T-helper 1 cell treated with Interleukin-12 subunit alpha and Interleukin-12 subunit beta and Interleukin-4 antibody, amounts not matched to agents 30 ng/mL and 1 ng/mL, for 36 hours (primary cell): ENCODE measurements at regions not wholly inside any gene's neighbourhood (a gene's known extent, or its start where the extent isn't known, plus 50 kb on each side); places are given as distances from the start of the nearest gene placed in this dataset.

Experiments used
- intact Hi-C: fragments of 100-400 bp; cut with micrococcal nuclease; formaldehyde crosslinking; loops from one replicate; pipeline ENCODE4 v1.15.1; 2024

DNA sequence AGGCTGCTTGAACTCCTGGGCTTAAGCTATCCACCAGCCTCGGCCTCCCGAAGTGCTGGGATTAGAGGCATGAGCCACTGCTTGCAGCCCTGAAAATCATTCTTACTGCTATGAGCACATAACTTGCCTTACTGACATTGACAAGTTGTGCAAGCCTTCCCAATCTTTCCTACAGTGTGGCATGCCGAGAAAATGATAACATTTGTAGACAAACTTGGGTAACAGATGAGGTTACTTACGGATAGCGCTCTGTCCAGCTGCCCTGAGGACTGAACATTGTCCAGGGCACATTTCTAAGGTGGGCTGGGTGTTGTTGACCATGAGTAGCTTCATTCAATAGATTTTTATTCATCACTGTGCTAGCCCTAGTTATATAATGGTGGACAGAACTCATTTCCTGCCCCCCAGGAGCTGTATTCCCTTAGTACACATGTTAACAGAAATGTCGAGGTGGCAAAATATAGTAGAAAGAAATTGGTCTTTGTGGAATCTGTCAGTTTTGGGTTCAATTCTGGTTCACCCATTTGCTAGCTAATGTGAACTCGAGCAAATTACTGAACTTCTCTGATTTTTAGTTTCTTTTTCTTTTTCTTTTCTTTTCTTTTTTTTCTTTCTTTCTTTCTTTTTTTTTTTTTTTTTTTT, 118.4 kb upstream of the AKIRIN2 start:
- intact Hi-C loops, result no loop called here

DNA sequence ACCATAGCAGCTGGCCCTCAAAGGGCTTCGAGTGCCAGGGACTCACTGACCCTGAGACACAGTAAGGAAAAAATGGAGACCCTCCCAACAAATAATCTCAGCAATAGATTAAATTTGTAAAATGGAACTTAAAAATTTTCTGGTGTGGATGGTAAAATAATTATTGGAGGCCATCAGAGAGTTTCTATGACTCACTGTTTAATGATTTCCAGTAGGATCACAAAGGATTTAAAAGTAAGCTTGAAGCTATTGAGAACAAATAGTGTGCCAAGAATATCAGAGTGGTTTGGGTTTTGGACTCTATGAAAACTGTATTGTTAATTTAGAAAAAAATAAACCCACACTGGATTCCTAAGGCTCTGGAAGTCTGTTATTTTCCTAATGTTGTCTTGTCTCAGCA, 115.2 kb upstream of the AKIRIN2 start:
- intact Hi-C loops, result no loop called here

DNA sequence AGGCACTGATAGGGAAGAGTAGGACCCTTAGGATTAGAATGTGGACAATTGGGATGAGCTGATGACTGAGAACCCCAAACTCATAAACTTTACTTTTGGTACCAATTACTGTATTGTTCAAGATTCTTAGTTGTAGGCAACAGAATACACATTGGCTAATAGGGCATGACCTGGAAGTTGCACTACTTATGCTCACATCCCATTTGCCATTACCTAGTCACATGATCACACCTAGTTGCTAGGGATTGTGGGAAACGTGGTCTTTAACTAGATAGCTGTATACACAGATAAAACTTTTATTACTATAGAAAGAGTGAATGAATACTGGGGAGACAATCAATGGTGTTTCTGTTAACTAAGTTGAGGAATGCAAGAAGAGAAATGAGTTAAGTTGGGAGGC, 113.4 kb upstream of the AKIRIN2 start:
- intact Hi-C loops, result no loop called here

DNA sequence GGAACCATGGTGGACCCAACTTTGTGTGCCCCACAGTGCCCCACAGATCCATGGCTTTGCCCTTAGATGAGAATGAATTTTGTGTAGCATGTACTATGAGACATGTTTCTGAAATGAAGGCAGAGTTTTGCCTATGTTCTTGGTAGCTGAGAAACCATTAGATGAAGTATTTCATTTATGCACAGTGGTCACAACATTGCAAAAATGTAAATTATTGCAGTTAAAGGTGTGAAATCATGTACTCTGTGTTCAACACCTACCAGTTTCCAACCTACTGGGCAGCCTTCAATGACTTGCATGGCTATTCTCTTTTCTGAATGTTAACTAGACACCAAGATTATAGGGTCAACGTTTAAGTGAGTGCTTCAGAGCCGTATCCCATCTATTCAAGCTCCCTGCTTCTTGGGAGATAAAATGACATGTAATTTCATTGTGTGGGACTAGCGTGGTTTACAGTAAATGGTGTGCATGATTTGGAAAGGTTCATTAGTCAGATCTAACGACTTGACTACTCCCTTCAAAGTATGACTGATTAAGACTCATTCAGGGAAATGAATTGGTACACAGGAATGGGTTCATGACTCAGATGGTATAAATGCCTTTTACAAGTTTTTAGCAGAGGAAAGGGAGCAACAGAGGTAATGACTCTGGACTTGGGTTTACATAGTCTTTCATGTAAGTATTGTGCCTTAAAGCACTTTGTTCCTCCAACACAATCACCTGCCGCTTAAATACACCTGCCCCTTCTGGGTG, 106.1 kb upstream of the AKIRIN2 start:
- intact Hi-C loops, result loop anchor here (5.0 kb wide), 1 partner anchor 76 kb away; no protein-coding TSS in a partner anchor

DNA sequence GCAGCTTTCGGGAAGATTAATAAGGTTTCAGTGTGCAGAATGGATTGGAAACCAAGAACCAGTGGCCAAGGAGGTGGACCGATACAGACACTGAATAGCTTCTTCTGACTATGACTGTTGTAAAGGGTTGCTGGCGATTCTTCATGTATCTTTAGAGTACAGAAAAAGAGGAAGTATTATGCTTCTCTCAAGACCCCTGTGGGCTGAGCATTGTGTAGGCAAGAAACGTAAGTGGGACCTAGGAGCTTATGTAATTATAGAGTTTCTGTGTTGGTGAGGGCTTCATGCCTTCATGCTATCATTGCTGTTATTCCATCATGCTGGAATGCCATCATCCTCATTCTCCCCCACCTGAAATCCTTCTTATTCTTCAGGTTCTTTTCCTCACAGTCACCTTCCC, 105.4 kb upstream of the AKIRIN2 start:
- intact Hi-C loops, result loop anchor here (5.0 kb wide), 1 partner anchor 75 kb away; no protein-coding TSS in a partner anchor

DNA sequence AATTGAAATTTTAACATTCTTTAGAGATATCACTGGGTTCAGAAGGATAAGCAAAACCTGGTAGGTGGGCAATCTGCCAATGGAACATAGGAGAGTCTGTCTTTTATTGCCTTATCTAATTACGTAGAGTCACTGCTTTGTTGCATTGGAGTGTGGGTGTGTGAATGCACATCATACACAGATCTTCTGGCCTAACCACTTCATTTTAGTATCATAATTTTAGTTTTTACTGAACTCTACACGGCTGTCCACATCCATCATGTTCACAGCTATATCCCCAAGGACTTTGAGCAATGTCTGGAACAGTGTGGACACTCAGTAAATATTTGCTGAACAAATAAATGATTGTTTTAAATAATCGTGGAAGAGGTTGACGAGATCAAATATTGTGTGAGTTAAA, 104.6 kb upstream of the AKIRIN2 start:
- intact Hi-C loops, result loop anchor here (5.0 kb wide), 1 partner anchor 74 kb away; no protein-coding TSS in a partner anchor

DNA sequence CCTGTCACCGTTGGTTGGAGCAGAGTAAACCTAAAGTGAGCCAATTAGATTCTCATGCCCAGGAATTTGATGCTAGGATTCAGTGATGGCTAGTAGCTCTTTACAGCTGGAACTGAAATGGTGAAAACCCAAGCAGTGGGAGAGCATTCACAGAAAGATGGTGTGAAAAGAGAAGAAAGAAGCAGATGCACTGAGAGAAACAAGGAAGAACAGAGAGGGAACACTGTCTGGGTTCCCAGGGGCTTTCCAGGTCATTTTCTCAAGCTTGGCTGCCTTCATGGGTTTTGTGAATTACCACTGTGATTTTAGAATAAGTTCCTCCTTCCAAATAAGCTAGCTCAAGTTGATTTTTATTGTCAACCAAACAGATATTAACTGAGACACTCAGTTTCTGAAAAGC, 104.1 kb upstream of the AKIRIN2 start:
- intact Hi-C loops, result loop anchor here (5.0 kb wide), 1 partner anchor 74 kb away; no protein-coding TSS in a partner anchor

DNA sequence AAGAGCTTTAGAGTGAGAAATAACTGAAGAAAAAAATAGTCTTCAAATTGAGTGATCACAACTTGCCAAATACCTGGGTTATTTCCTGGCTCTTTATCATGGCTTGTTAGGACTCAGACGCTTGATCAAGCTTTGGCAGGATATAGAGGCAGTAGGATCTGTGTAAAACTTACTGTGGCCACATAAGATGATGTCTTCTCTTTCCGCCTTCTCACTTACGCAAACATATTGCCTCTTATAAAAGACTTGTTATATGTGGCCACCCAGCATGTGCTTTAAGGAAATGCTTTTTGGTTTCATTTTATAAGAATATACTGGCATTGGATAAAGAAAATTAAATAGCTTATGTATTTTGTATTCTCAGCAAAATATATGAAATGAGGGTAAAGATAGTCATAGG, 101.8 kb upstream of the AKIRIN2 start:
- intact Hi-C loops, result no loop called here

DNA sequence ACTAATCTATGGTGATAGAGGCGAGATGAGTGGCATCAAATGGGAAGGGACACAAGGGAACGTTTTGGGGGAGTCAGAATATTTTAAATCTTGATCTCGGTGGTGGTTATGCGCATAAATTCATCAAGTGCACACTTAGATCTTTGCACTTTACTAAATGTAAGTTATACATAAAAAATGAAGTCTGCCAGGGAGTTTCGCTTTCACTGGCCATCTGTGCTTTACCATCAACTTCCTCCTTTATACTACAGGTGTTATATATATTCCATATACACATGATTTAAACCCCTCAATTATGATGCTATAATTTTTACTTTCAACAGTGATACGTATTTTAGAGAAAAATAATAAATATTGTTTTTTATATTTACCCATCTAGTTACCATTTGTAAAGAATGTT, 97.6 kb upstream of the AKIRIN2 start:
- intact Hi-C loops, result no loop called here

DNA sequence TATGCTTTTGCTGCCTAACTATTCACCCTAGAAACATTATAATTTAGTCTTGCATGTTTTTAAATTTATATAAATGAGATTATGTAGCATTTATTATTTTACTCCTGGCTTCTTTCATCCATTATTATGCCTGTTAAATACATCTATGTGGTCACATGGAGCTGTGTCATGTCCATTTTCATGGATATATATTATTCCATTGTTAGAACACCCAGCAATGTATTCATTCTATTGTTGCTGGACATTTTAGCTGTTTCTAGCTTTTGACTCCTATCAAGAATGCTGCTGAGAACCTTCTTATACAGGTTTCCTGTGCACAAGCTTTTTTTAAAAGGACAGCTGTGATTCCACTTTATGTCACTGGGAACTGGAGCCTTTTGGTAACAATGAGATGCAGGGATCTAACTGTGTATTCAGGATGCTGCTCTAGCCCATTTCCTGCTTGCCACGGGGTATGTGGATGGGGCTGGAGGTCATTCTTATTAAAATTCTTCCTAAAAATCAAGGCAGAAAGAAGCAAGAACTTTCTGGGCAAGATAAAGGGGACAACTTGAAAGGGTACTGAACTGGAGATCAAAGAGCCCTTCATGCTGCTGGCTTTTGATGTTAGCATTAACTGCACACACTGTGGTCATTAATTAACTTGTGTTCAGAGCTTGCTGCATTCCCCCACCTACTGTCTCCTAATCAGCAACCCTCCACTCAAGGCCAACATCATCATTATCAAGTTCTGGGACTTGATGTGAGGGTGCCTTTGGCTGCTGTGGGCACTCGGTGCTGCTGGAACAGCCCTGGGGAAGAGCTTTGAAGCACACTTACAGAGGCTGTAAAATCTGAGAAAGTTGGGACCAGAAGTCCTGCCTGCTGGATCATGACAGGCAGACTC, 96.6 kb upstream of the AKIRIN2 start:
- intact Hi-C loops, result no loop called here

DNA sequence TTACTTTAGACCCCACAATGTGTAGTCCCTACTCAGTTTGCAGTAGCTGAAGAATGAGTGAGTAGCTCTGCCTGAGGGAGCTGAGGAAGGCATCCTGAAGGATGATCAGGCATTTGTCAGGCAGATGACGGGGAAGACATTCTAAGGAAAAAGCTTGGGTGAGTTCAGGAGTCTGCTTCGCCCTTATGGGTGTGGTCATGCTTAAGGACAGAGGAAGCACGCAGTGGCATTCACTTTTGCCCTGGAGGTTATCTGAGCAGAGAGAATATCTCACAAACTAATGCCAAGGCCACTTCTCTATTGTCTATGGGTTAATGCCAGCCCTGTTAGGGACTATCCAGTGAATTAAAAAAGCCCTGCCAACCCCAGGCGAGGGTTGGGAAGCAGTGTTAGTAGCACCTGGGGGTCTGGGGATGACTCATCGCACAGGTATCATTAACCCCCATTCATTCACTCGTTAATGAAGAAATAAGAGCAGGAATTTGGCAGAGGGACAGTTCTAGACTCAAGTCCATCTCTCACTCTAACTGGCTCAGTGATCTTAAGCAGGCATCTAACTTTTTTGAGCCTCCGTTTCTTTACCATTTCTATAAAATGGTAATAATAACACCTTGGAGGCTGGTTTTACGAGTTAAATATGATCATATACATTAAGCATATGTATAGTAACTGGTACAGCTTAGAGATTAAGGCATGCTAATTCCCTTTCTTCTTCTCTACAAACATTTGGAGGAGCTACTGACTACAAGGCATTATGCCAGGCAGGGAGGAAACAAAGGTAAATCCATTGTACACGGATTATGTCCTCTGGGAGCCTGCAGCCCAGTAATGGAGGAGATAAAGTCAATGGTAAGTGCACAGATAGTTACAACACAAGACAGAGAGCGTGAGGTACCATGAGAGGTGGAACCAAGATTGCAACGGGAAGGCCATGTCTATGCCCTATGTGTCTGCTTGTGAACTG, 93.2 kb upstream of the AKIRIN2 start:
- intact Hi-C loops, result no loop called here

DNA sequence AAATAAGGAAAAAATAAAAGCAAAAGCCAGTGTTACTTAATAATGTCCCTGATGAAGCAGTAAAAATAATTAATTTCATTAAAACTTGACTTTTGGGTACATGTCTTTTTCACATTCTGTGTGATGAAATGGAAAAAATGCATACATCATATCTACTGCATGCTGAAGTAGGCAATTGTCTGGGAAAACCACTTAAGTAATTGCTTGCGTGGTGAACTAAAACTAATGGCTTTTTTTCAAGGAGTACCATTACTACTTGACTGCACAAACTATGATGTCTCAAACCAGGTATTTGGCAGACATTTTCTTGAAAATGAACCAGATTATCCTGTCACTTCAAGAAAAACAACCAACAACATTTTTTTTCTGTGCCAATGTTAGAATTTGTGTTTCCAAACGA, 91.3 kb upstream of the AKIRIN2 start:
- intact Hi-C loops, result no loop called here

DNA sequence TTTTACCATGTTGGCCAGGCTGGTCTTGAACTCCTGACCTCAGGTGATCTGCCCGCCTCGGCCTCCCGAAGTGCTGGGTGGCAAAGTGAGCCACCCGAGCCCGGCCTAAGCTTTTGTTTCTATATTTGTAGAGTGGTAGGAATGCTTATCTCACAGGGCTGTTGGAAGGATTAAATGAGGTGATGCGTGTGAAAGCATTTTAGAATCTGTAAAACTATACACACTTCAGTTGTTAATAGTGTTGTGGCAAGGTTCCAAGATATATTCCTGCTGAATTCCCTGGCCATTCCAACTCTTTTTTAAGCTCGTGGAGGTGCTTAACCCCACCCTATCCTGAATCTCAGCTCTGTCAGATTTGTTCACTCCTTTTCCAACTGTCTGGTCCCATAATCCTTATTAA, 89.9 kb upstream of the AKIRIN2 start:
- intact Hi-C loops, result no loop called here

DNA sequence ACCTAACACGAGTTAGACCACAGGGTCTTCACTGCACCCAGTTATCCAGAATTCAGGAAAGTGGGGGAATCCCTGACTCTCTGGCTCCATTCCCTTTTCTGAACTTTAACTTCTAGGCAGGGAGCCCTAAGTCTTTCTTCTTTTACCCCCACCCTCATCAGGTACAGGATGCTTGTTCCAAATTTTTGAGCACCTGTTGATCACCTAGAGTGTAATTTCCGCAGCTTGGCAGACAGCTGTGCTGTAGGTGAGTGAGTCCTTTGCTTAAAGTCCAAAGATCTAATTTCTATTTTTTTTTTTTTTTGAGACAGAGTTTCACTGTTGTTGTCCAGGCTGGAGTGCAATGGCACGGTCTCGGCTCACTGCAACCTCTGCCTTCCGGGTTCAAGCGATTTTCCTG, 89.5 kb upstream of the AKIRIN2 start:
- intact Hi-C loops, result no loop called here

DNA sequence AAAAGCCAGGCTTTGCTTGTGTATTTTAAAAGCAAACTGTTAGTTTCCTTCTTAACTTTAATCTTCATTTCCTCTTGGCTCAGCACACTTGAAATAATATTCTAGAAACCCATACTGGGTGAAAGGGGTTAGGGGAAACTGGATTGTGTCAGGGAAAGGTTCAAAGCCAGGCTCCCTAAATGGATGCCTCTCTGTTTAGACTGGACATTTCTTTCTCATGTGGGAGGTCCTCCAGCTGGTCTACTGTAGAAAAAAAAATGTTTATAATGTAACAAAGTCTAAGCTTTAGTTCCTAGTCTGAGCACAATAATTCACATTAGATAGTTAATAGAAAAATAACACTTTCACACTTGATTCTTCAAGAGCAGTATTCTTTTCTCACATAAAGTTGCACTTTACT, 89.0 kb upstream of the AKIRIN2 start:
- intact Hi-C loops, result no loop called here

DNA sequence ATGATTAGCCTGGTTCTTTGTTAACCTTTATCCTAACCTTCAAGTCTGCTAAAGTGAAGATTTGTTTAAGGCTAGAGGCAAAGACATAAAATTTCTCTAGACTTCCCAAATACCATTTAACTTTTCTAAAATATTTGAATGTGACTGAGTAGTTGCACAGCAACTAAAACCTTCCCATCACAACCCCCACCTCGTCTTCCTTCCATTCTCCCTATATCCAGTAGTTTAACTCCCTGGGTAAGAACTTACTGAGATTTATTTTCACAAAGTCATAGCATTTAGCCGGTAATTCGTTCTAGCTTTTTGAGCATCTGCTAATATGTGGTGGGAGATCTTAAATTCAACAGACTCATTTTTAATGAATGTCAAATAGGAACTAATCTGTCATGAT, 87.9 kb upstream of the AKIRIN2 start:
- intact Hi-C loops, result no loop called here

DNA sequence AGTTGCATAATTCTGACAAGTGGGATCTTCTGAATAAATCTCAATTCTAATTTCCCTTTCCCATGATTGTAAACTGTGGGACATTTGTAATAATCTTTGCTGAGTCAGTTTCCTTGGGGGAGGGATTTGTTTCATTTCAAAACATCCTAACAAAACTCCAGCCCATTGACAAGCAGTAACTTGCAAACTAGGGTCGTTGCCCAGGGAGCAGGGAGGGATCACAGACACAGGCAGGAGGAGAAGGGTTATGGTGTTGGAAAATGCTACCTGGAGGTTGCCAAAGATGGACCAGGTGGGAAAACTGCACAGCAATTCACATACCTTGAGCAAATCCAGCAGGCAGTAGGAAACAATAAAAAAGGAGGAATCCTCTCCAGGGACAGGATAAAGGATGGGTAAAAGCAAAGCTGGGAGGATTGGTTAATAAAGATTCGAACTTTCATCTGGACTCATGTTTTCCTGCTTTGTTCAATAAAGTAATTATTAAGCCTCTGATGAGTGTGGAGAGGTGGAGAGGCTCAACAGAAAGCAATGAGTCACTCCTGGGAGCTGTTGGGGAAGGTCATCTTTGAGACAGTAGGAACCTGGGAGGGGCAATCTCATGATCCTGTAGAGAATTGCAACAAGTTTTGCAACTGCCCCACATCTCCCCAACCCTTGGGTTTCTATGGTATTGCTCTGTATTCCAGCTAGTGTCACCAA, 87.3 kb upstream of the AKIRIN2 start:
- intact Hi-C loops, result no loop called here

DNA sequence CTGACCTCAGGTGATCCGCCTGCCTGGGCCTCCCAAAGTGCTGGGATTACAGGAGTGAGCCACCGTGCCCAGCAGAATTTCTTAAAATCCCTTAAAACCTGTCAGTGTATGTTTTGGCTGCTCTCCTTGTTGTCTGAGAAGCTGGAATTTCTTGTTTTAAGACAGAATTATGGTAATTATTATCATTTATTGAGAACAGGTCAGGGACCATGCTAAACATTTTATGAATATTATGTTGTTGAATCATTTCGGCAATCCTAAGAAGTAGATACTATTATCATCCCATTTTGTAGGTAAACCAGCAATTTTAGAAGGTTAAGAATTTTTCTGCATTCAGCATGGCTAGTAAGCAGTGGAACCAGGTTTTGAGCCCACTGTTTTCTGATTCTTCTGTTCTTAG, 86.1 kb upstream of the AKIRIN2 start:
- intact Hi-C loops, result no loop called here

DNA sequence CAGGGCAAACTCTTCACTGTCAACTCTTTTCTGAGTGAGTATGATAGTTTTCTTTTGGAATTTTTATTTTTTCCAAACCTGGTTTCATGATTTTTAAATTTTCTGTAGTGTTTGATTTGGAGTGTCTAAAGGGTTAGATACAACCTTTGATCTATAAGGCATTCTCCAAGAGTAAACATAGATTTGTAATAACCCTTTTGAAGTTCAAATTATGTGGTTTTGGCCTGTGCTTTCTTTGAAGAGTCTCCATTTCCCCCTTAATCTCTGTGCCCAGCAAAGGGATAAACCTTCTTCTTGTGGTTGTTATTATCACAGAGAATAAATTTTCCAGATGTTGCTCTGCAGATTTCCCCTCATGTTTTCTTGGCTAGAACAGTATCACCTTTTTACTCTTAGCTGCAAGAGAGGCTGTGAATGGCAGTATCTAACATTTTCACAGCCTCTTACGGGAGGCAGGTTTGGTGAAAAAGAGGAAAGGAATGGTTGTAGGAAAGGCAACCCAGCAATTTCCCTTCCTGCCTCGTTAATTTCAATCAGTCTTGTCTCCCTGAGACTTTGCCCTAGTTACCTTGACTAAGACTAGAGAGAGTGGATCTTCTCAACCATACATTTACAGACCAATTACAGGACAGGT, 83.3 kb upstream of the AKIRIN2 start:
- intact Hi-C loops, result no loop called here

DNA sequence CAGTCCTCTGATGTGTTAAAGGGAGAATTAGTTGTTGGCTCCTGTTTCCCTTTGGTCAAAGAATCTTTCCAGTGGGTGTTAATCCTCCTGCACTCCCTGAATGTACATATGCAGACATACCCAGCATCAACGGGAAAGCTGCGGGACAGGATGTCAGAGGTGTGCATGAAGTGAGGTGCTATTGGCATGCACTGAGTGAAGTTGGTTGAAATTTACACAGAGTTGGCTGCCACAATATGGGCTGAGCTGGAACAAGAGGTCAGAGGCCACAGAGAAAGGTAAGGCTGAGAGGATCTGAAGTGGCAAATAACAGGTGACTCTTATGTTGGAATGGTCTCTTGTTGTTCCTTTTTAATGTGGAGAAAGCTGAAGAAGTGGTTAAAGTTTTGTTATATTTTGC, 82.7 kb upstream of the AKIRIN2 start:
- intact Hi-C loops, result no loop called here
